NB4 (cell line): ENCODE measurements at regions not wholly inside any gene's neighbourhood (a gene's known extent, or its start where the extent isn't known, plus 50 kb on each side); places are given as distances from the start of the nearest gene placed in this dataset.

Experiments used
- CTCF ChIP-seq: IDR thresholded peaks from one replicate; pipeline ENCODE4 v1.5.1; 2012; ENCODE audit warnings: low read depth, low read length
- MAX ChIP-seq: IDR thresholded peaks from 2 replicates; pipeline ENCODE4 v1.6.1; 2011; ENCODE audit warnings: low read depth, low read length

GRCh38 chr18:42561521-42561920 lies 554.0 kb downstream of the RIT2 start:
- no peak for TF ChIP-seq CTCF
- no peak for TF ChIP-seq MAX
